ENCODE measurements at regions not wholly inside any gene's neighbourhood (a gene's known extent, or its start where the extent isn't known, plus 50 kb on each side); places are given as distances from the start of the nearest gene placed in this dataset.

DNA sequence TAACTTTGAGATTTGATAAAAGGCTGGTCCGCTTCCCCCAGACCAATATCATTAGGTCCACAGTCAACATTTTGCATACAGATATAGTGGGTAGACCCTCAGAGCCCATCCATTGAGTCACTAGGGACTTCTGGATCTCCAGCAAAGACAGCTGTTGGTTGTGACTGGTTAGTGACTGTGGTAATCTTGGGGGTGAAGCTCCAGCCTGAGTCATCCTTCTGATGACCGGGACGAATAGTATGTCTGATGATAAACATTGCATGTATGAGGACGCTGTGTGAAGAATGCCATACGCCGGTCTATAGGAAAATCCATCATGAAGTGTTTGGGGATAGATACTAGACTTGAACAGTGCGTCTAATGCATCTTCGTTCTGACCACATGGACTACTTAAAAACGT lies 307.0 kb downstream of the UQCRFS1 start:
- no peak overlapping the region for H2AK5ac ChIP-seq (ENCODE audit: low read length)
- no peak overlapping the region for H3K4ac ChIP-seq (ENCODE audit: low read depth, low read length)
- 100% methylated on average over 1 of the region's 9 CpGs for WGBS (ENCODE audit: extremely low coverage, insufficient coverage, low lambda C conversion rate)
- no peak overlapping the region for H3K18ac ChIP-seq (ENCODE audit: low read length)
- no peaks in the 10 kb centered on the region for H3K4me1 ChIP-seq (ENCODE audit: control insufficient read depth, low read depth, low read length)
- H4K5ac ChIP-seq (ENCODE audit: low read length): no peak overlapping the region
- no peak overlapping the region for H3K9ac ChIP-seq (ENCODE audit: low read length)
- no peak overlapping the region for H2BK5ac ChIP-seq (ENCODE audit: low read length)
- no peak for DNase-seq
- no peak overlapping the region for H4K8ac ChIP-seq (ENCODE audit: low read depth, low read length)
- no peak overlapping the region for H2BK15ac ChIP-seq (replicated peaks; ENCODE audit: low read depth)
- no peaks in the 10 kb centered on the region for H3K36me3 ChIP-seq (ENCODE audit: control insufficient read depth, insufficient read depth, low read length)
- no peak overlapping the region for H3K27ac ChIP-seq (ENCODE audit: low read depth, low read length)
- H2BK120ac ChIP-seq (ENCODE audit: low read depth, low read length): no peak overlapping the region
- no peak overlapping the region for H3K23ac ChIP-seq (ENCODE audit: low read length)
- no peak overlapping the region for H3K4me2 ChIP-seq (ENCODE audit: low read length)
- no peak overlapping the region for H3K4me3 ChIP-seq (ENCODE audit: low read length)
- H3K79me1 ChIP-seq (ENCODE audit: low read length): no peaks in the 10 kb centered on the region
- H3K27me3 ChIP-seq (ENCODE audit: insufficient read depth, low read length, poor library complexity): no peaks in the 10 kb centered on the region
- H3K56ac ChIP-seq (ENCODE audit: low read length): no peak overlapping the region
- H3K79me2 ChIP-seq (ENCODE audit: control insufficient read depth, insufficient read depth, low read length): no peaks in the 10 kb centered on the region

DNA sequence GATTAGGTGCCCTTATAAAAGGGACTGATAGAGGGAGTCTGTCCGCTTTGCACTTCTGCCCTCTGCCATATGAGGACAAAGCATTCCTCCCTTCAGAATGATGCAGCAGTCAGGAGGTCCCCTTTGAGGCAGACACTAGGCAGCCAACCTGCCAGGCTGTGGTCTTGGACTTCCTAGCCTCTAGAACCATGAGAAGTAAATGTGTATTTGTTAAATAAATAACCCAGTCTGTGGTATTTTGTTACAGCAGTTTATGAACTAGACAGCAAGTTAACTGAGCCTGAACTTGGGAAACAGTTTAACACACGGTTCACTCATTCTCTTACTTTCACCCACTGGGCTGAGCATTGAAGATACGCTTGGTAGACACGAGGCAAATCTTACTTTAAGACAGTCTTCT lies 313.2 kb downstream of the UQCRFS1 start:
- no peak overlapping the region for H3K4me3 ChIP-seq (ENCODE audit: low read length)
- no peak for DNase-seq
- no peak overlapping the region for H2BK120ac ChIP-seq (ENCODE audit: low read depth, low read length)
- no peaks in the 10 kb centered on the region for H3K79me1 ChIP-seq (ENCODE audit: low read length)
- H3K36me3 ChIP-seq (ENCODE audit: control insufficient read depth, insufficient read depth, low read length): no peaks in the 10 kb centered on the region
- H3K9ac ChIP-seq (ENCODE audit: low read length): no peak overlapping the region
- H3K4me2 ChIP-seq (ENCODE audit: low read length): no peak overlapping the region
- no peak overlapping the region for H3K27ac ChIP-seq (ENCODE audit: low read depth, low read length)
- no CpG with 5 or more reads among the region's 4 CpGs for WGBS (ENCODE audit: extremely low coverage, insufficient coverage, low lambda C conversion rate)
- no peak overlapping the region for H2BK15ac ChIP-seq (replicated peaks; ENCODE audit: low read depth)
- H2AK5ac ChIP-seq (ENCODE audit: low read length): no peak overlapping the region
- H3K27me3 ChIP-seq (ENCODE audit: insufficient read depth, low read length, poor library complexity): no peaks in the 10 kb centered on the region
- no peaks in the 10 kb centered on the region for H3K79me2 ChIP-seq (ENCODE audit: control insufficient read depth, insufficient read depth, low read length)
- no peak overlapping the region for H3K4ac ChIP-seq (ENCODE audit: low read depth, low read length)
- no peak overlapping the region for H4K5ac ChIP-seq (ENCODE audit: low read length)
- no peak overlapping the region for H3K18ac ChIP-seq (ENCODE audit: low read length)
- no peak overlapping the region for H3K56ac ChIP-seq (ENCODE audit: low read length)
- H2BK5ac ChIP-seq (ENCODE audit: low read length): no peak overlapping the region
- H4K8ac ChIP-seq (ENCODE audit: low read depth, low read length): no peak overlapping the region
- no peak overlapping the region for H3K23ac ChIP-seq (ENCODE audit: low read length)
- no peaks in the 10 kb centered on the region for H3K4me1 ChIP-seq (ENCODE audit: control insufficient read depth, low read depth, low read length)

DNA sequence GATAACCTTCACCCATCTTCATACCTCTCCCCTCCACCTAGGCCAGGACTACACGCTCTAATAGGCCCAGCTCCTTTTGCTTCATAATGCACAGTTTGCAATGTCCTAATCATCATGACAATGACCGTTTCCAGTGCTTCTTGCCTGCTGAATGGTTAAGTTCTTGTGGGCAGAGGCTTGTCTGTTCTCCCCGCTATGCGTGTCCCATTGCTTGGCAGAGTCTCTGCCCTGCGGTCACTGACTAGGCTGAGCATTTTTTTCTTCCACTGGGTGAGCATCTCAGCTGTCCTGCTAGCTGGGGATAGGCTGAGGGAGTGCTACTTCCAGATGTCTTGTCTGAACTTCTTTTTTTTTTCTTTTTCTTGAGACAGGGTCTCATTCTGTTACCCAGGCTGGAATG lies 314.7 kb downstream of the UQCRFS1 start:
- Histone ChIP-seq H2BK5ac (ENCODE audit: low read length) (no peak overlapping the region), H3K27ac (ENCODE audit: low read depth, low read length) (no peak overlapping the region)

DNA sequence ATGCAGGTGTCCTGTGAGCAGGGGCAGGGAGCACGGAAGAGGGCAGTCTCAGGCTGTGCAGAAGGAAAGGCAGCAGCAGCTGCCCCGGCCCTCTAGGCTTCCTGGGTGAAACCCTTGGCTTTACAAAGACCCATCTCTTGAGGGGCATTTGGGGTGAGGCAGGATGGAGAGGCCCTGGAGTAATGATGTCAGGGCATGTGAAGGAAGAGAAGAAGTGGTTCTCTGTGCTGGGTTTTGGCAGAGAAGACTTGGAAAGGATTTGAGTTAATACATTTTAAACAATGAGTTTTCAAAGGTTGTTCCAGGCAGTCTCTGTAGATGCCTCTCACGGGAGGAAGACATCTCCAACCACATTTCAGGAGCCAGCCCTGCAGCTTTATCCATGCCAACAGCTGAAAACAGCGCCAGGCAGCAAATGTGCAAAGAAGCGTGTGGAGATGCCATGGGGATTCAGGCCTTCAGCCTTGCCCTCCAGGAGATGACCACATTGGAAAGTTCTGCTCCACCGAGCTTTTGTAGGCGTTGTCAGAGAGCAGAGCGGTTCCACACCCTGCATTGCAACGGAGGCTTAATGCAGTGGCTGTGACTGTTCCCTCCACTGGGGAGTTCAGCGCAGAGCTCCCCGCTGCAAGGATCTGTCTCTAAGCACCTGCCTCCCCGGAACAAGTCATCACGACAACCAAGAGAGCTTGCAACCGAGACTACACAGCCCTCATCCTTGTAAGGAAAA lies 322.8 kb downstream of the UQCRFS1 start:
- no peak overlapping the region for H3K27ac ChIP-seq (ENCODE audit: low read depth, low read length)
- H2AK5ac ChIP-seq (ENCODE audit: low read length): no peak overlapping the region
- no peaks in the 10 kb centered on the region for H3K79me2 ChIP-seq (ENCODE audit: control insufficient read depth, insufficient read depth, low read length)
- no peak overlapping the region for H3K18ac ChIP-seq (ENCODE audit: low read length)
- no peaks in the 10 kb centered on the region for H3K27me3 ChIP-seq (ENCODE audit: insufficient read depth, low read length, poor library complexity)
- H3K4me1 ChIP-seq (ENCODE audit: control insufficient read depth, low read depth, low read length): no peaks in the 10 kb centered on the region
- no peak overlapping the region for H2BK120ac ChIP-seq (ENCODE audit: low read depth, low read length)
- H3K4me2 ChIP-seq (ENCODE audit: low read length): no peak overlapping the region
- no peak for DNase-seq
- H4K5ac ChIP-seq (ENCODE audit: low read length): no peak overlapping the region
- H3K36me3 ChIP-seq (ENCODE audit: control insufficient read depth, insufficient read depth, low read length): no peaks in the 10 kb centered on the region
- no peak overlapping the region for H3K56ac ChIP-seq (ENCODE audit: low read length)
- no peak overlapping the region for H3K4ac ChIP-seq (ENCODE audit: low read depth, low read length)
- H2BK5ac ChIP-seq (ENCODE audit: low read length): no peak overlapping the region
- no peak overlapping the region for H3K9ac ChIP-seq (ENCODE audit: low read length)
- H4K8ac ChIP-seq (ENCODE audit: low read depth, low read length): no peak overlapping the region
- no peak overlapping the region for H3K4me3 ChIP-seq (ENCODE audit: low read length)
- no peak overlapping the region for H2BK15ac ChIP-seq (replicated peaks; ENCODE audit: low read depth)
- H3K79me1 ChIP-seq (ENCODE audit: low read length): no peaks in the 10 kb centered on the region
- H3K23ac ChIP-seq (ENCODE audit: low read length): no peak overlapping the region
- no CpG with 5 or more reads among the region's 14 CpGs for whole genome bisulfite sequencing (ENCODE audit: extremely low coverage, insufficient coverage, low lambda C conversion rate)

More for the DNA sequence above, 314.7 kb downstream of the UQCRFS1 start:
- Histone ChIP-seq H4K8ac (ENCODE audit: low read depth, low read length) (no peak overlapping the region), H3K23ac (ENCODE audit: low read length) (no peak overlapping the region), H2AK5ac (ENCODE audit: low read length) (no peak overlapping the region), H3K9ac (ENCODE audit: low read length) (no peak overlapping the region), H3K4me3 (ENCODE audit: low read length) (no peak overlapping the region), H4K5ac (ENCODE audit: low read length) (no peak overlapping the region), H3K4me1 (ENCODE audit: control insufficient read depth, low read depth, low read length) (no peaks in the 10 kb centered on the region), H3K79me2 (ENCODE audit: control insufficient read depth, insufficient read depth, low read length) (no peaks in the 10 kb centered on the region), H3K4ac (ENCODE audit: low read depth, low read length) (no peak overlapping the region), H2BK120ac (ENCODE audit: low read depth, low read length) (no peak overlapping the region), H3K27me3 (ENCODE audit: insufficient read depth, low read length, poor library complexity) (no peaks in the 10 kb centered on the region), H3K4me2 (ENCODE audit: low read length) (no peak overlapping the region), H3K56ac (ENCODE audit: low read length) (no peak overlapping the region), H3K79me1 (ENCODE audit: low read length) (no peaks in the 10 kb centered on the region), H2BK15ac (replicated peaks; ENCODE audit: low read depth) (no peak overlapping the region), H3K18ac (ENCODE audit: low read length) (no peak overlapping the region), H3K36me3 (ENCODE audit: control insufficient read depth, insufficient read depth, low read length) (no peaks in the 10 kb centered on the region)
- no peak for DNase-seq
- WGBS (ENCODE audit: extremely low coverage, insufficient coverage, low lambda C conversion rate): no CpG with 5 or more reads among the region's 5 CpGs

DNA sequence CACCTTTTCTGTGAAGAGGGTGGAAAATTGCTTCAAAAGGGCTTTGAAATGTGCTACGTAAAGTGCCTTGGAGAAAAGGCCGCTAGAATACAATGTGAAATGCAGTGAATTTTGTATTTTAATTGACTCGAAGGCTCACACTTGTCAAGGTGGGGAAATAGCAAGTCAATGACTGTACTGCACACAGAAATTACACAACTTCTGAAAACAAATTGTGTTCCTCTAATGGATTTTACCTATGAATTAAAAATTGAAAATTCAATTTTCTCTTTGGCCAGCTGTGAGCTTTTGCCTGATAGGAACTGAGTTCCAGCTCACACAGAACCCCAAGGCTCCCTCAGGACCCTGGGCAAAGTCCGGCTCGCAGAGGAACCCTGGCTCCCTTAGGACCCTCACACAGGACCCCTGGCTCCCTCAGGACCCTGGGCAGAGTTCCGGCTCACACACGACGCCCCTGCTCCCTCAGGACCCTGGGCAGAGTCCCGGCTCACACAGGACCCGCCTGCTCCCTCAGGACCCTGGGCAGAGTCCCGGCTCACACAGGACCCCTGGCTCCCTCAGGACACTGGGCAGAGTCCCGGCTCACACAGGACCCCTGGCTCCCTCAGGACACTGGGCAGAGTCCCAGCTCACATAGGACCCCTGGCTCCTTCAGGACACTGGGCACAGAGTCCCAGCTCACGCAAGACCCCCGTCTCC lies 324.9 kb downstream of the UQCRFS1 start:
- WGBS (ENCODE audit: extremely low coverage, insufficient coverage, low lambda C conversion rate): no CpG with 5 or more reads among the region's 14 CpGs

More for the DNA sequence above, 324.9 kb downstream of the UQCRFS1 start:
- no peaks in the 10 kb centered on the region for H3K79me1 ChIP-seq (ENCODE audit: low read length)
- DNase-seq: peak; percentile 28
- no peak overlapping the region for H3K27ac ChIP-seq (ENCODE audit: low read depth, low read length)
- H3K79me2 ChIP-seq (ENCODE audit: control insufficient read depth, insufficient read depth, low read length): no peaks in the 10 kb centered on the region
- no peak overlapping the region for H2BK15ac ChIP-seq (replicated peaks; ENCODE audit: low read depth)
- no peak overlapping the region for H3K23ac ChIP-seq (ENCODE audit: low read length)
- no peaks in the 10 kb centered on the region for H3K27me3 ChIP-seq (ENCODE audit: insufficient read depth, low read length, poor library complexity)
- H2BK120ac ChIP-seq (ENCODE audit: low read depth, low read length): no peak overlapping the region
- no peak overlapping the region for H2BK5ac ChIP-seq (ENCODE audit: low read length)
- no peaks in the 10 kb centered on the region for H3K36me3 ChIP-seq (ENCODE audit: control insufficient read depth, insufficient read depth, low read length)
- no peak overlapping the region for H3K4ac ChIP-seq (ENCODE audit: low read depth, low read length)
- no peak overlapping the region for H3K56ac ChIP-seq (ENCODE audit: low read length)
- H3K4me1 ChIP-seq (ENCODE audit: control insufficient read depth, low read depth, low read length): no peaks in the 10 kb centered on the region
- no peak overlapping the region for H4K8ac ChIP-seq (ENCODE audit: low read depth, low read length)
- no peak overlapping the region for H2AK5ac ChIP-seq (ENCODE audit: low read length)
- no peak overlapping the region for H3K4me2 ChIP-seq (ENCODE audit: low read length)
- H4K5ac ChIP-seq (ENCODE audit: low read length): no peak overlapping the region
- no peak overlapping the region for H3K9ac ChIP-seq (ENCODE audit: low read length)
- no peak overlapping the region for H3K18ac ChIP-seq (ENCODE audit: low read length)
- H3K4me3 ChIP-seq (ENCODE audit: low read length): no peak overlapping the region

Data from mesendoderm (in vitro differentiated cells).